DND-41 (cell line): ENCODE measurements at regions not wholly inside any gene's neighbourhood (a gene's known extent, or its start where the extent isn't known, plus 50 kb on each side); places are given as distances from the start of the nearest gene placed in this dataset.

Experiments
- EZH2 ChIP-seq: IDR thresholded peaks from 3 replicates; pipeline ENCODE4 v1.6.1; 2012; ENCODE audit warnings: borderline replicate concordance, low read depth, mild to moderate bottlenecking, moderate library complexity, low read length, inconsistent platforms; ENCODE audit not compliant: severe bottlenecking
- TF ChIP-seq, protein P1 (sequence below): IDR thresholded peaks from 2 replicates; pipeline ENCODE4 v1.5.1; 2012; ENCODE audit warnings: borderline replicate concordance, low read length, moderate library complexity, mild to moderate bottlenecking; ENCODE audit not compliant: poor library complexity, severe bottlenecking; ENCODE audit errors: extremely low read depth

DNA sequence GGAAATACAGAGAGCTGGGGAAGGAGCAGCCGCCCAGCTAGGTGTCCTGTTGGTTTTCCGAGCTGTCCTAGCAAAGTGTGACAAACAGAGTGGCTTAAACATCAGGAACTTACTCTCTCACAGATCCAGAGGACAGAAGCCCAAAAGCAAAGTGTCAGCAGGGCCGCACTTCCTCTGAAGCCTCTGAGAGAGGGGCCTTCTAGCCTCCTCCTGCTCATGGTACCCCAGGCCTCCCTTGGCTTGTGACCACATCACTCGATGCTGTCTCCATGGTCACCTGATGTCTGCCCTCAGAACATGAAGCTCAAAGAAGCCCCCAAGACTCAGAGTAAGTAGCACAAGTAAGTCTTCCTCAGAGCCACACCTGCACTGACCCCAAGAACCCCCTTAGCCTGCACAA lies 650.5 kb upstream of the ID2 start:
- TF ChIP-seq, protein P1, sequence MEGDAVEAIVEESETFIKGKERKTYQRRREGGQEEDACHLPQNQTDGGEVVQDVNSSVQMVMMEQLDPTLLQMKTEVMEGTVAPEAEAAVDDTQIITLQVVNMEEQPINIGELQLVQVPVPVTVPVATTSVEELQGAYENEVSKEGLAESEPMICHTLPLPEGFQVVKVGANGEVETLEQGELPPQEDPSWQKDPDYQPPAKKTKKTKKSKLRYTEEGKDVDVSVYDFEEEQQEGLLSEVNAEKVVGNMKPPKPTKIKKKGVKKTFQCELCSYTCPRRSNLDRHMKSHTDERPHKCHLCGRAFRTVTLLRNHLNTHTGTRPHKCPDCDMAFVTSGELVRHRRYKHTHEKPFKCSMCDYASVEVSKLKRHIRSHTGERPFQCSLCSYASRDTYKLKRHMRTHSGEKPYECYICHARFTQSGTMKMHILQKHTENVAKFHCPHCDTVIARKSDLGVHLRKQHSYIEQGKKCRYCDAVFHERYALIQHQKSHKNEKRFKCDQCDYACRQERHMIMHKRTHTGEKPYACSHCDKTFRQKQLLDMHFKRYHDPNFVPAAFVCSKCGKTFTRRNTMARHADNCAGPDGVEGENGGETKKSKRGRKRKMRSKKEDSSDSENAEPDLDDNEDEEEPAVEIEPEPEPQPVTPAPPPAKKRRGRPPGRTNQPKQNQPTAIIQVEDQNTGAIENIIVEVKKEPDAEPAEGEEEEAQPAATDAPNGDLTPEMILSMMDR, result no peak
- no peak for TF ChIP-seq EZH2
